ENCODE measurements at regions not wholly inside any gene's neighbourhood (a gene's known extent, or its start where the extent isn't known, plus 50 kb on each side); places are given as distances from the start of the nearest gene placed in this dataset.

GRCh38 chr2:241943209-241943850, 73.8 kb downstream of the RTP5 start:
- TF ChIP-seq USF1 (IDR thresholded peaks at IDR 0.05; ENCODE audit: borderline replicate concordance, extremely low read length, insufficient read depth, low read depth, low read length) = no peak
- no peak for TF ChIP-seq CEBPB (IDR thresholded peaks at IDR 0.05; ENCODE audit: borderline replicate concordance in 1 of 2, low read depth in 2 of 2, low read length in 2 of 2)
- no peak for TF ChIP-seq FOXM1 (IDR thresholded peaks at IDR 0.05; ENCODE audit: low read depth, low read length)
- TF ChIP-seq LARP7 (IDR thresholded peaks at IDR 0.05) = no peak
- no peak for TF ChIP-seq POLR2AphosphoS5 (IDR thresholded peaks at IDR 0.05; ENCODE audit: low read length)
- TF ChIP-seq CHD2 (IDR thresholded peaks at IDR 0.05; ENCODE audit: borderline replicate concordance, low read depth, low read length) = no peak
- no peak for TF ChIP-seq RAD51 (IDR thresholded peaks at IDR 0.05)
- no peak for TF ChIP-seq CTCF (IDR thresholded peaks at IDR 0.05 in 2 of 3, conservative IDR thresholded peaks at IDR 0.05 in 1 of 3; ENCODE audit: control insufficient read depth in 2 of 3, extremely low read depth in 1 of 3, insufficient read depth in 1 of 3, low read depth in 3 of 3, low read length in 3 of 3)
- TF ChIP-seq ESRRA (IDR thresholded peaks at IDR 0.05; ENCODE audit: low read length) = no peak
- no peak for TF ChIP-seq REST (IDR thresholded peaks at IDR 0.05; ENCODE audit: low read depth, low read length)
